Stimulated activated memory B cell treated with anti-CD40 and anti-IgM and Interleukin-4, amounts not matched to agents 10 μg/mL and 1 μg/mL and 100 μg/mL, for 72 hours (primary cell): ENCODE measurements at regions not wholly inside any gene's neighbourhood (a gene's known extent, or its start where the extent isn't known, plus 50 kb on each side); places are given as distances from the start of the nearest gene placed in this dataset.
"Not testable (repeated sequence)": the region's sequence is repeated elsewhere in the genome, so short reads cannot be mapped to it uniquely, and the experiment has no call there.

ENCODE experiments used
- ATAC-seq: fragments of 150-1000 bp; cut with Tn5 transposase; 2 replicates; pipeline ENCODE4 v1.10.0; 2021
- H3K27ac Mint-ChIP-seq: one replicate; pipeline ENCODE4 v1.8.0; 2022; ENCODE audit warnings: mild to moderate bottlenecking, mixed read lengths
- H3K27me3 Mint-ChIP-seq: one replicate; pipeline ENCODE4 v1.8.0; 2022; ENCODE audit warnings: mixed read lengths
- H3K36me3 Mint-ChIP-seq: one replicate; pipeline ENCODE4 v1.8.0; 2022; ENCODE audit warnings: mixed read lengths
- H3K4me1 Mint-ChIP-seq: one replicate; pipeline ENCODE4 v1.8.0; 2022; ENCODE audit warnings: mixed read lengths
- H3K4me3 Mint-ChIP-seq: one replicate; pipeline ENCODE4 v1.8.0; 2022; ENCODE audit warnings: mild to moderate bottlenecking, moderate library complexity, mixed read lengths
- H3K9me3 Mint-ChIP-seq: one replicate; pipeline ENCODE4 v1.8.0; 2022; ENCODE audit warnings: mixed read lengths

DNA sequence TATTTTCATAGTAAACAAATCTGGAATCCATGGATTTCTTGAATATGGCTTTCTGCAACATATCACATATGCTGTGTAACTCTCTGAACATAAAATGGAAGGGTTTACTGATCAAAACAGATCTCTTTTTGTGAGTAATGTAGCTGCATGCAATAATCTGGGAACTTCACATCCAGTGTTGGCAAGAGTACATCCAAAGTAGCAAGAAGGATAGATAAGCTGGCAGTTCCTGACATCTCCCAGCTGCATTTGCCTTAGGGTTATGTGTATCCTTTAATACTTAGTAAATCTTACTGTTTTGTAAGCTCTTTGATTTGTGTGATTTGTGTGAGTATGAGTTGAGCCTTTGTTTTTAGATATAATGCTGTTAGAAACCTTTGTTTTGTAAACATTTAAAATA lies 280.4 kb upstream of the CNTN5 start:
- no peaks in the 10 kb centered on the region for H3K9me3 Mint-ChIP-seq
- no peaks in the 10 kb centered on the region for H3K36me3 Mint-ChIP-seq
- no peaks in the 10 kb centered on the region for H3K27me3 Mint-ChIP-seq
- ATAC-seq: no peak
- no peak overlapping the region for H3K27ac Mint-ChIP-seq
- no peaks in the 10 kb centered on the region for H3K4me1 Mint-ChIP-seq
- H3K4me3 Mint-ChIP-seq: no peak overlapping the region

DNA sequence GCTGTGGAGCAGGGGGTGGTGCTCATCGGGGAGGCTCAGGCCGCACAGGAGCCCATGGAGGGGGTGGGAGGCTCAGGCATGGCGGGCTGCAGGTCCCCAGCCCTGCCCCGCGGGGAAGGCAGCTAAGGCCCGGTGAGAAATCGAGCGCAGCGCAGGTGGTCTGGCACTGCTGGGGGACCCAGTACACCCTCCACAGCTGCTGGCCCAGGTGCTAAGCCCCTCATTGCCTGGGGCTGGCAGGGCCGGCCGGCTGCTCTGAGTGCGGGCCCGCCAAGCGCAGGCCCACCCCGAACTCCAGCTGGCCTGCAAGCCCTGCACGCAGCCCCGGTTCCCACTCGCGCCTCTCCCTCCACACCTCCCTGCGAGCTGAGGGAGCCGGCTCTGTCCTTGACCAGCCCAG lies 257.3 kb upstream of the CNTN5 start:
- not testable (repeated sequence) for H3K4me3 Mint-ChIP-seq, H3K27me3 Mint-ChIP-seq, H3K9me3 Mint-ChIP-seq

DNA sequence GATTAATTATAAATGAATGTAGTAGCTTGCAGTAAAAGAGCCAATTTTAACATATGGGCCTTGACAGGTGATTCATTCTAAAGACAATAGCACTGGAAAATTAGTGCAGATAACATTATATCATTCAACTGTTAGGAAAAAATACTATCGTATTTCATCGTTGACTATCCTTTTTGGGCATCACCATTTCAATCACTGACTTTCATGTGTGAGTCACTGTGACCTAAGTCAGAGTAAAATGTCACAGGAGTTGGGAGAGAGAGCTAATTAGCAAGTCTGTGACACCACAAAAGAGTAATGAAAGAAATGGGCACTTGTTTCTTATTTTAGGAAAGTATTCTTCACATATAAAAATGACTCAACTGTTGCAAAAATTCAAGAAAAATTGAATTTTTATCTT lies 253.8 kb upstream of the CNTN5 start:
- H3K27me3 Mint-ChIP-seq: no peaks in the 10 kb centered on the region
- no peak for ATAC-seq
- H3K36me3 Mint-ChIP-seq: no peaks in the 10 kb centered on the region
- no peaks in the 10 kb centered on the region for H3K4me1 Mint-ChIP-seq
- no peak overlapping the region for H3K27ac Mint-ChIP-seq
- H3K4me3 Mint-ChIP-seq: no peak overlapping the region
- peaks cover 10% of the 10 kb centered on the region for H3K9me3 Mint-ChIP-seq

More for the DNA sequence above, 257.3 kb upstream of the CNTN5 start:
- not testable (repeated sequence) for ATAC-seq, H3K36me3 Mint-ChIP-seq, H3K4me1 Mint-ChIP-seq, H3K27ac Mint-ChIP-seq

DNA sequence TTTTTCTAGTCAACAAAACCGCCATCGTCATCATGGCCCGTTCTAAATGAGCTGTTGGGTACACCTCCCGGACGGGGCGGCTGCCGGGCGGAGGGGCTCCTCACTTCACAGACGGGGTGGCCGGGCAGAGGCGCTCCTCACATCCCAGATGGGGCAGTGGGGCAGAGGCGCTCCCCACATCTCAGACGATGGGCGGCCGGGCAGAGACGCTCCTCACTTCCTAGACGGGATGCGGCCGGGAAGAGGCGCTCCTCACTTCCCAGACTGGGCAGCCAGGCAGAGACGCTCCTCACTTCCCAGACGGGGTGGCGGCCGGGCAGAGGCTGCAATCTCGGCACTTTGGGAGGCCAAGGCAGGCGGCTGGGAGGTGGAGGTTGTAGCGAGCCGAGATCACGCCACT lies 250.7 kb upstream of the CNTN5 start:
- not testable (repeated sequence) for H3K27ac Mint-ChIP-seq, H3K27me3 Mint-ChIP-seq, ATAC-seq, H3K4me1 Mint-ChIP-seq, H3K36me3 Mint-ChIP-seq, H3K4me3 Mint-ChIP-seq
- peaks cover 13% of the 10 kb centered on the region for H3K9me3 Mint-ChIP-seq

DNA sequence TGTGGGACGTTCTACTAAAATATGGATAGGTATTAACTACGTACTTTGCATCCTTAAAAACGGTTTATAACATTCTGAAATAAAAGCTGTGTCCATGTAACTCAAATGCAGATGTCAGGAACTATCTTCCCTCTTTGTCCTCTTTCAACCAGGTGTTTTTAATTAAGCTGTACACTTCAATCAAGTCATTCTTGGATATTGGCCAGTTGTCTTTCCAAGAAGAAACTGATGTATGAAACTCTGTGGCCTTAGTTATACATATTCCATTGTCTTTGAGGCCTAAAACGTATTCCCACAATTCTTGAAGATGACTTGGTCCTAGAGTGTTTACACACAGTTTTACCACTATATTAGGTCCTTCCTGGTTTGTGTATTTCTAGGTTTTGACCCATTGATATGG lies 249.0 kb upstream of the CNTN5 start:
- H3K27me3 Mint-ChIP-seq: no peaks in the 10 kb centered on the region
- H3K4me1 Mint-ChIP-seq: no peaks in the 10 kb centered on the region
- H3K27ac Mint-ChIP-seq: no peak overlapping the region
- H3K9me3 Mint-ChIP-seq: peaks cover 13% of the 10 kb centered on the region
- ATAC-seq: no peak
- H3K36me3 Mint-ChIP-seq: no peaks in the 10 kb centered on the region
- no peak overlapping the region for H3K4me3 Mint-ChIP-seq

DNA sequence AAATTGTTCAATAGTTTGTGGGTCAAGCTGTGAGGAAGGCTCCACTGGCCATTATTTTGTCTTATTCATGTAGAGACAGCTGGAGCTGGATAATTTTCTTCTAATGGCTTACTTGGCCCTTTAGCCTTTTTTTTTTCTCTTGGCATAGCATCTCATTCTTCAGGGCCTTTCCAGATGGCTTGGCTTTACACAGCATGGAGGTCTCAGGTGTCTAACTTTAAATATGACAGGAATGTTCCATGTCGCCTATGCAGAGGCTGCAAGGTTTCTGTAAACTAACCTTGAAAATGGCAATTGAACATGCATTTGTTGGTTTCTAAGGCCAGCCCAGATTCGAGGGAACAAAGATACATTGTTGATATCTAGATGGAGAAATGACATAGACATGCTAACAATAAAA lies 247.9 kb upstream of the CNTN5 start:
- H3K9me3 Mint-ChIP-seq: peaks cover 11% of the 10 kb centered on the region
- H3K36me3 Mint-ChIP-seq: no peaks in the 10 kb centered on the region
- ATAC-seq: no peak
- no peaks in the 10 kb centered on the region for H3K27me3 Mint-ChIP-seq
- H3K4me3 Mint-ChIP-seq: no peak overlapping the region
- no peak overlapping the region for H3K27ac Mint-ChIP-seq
- no peaks in the 10 kb centered on the region for H3K4me1 Mint-ChIP-seq

DNA sequence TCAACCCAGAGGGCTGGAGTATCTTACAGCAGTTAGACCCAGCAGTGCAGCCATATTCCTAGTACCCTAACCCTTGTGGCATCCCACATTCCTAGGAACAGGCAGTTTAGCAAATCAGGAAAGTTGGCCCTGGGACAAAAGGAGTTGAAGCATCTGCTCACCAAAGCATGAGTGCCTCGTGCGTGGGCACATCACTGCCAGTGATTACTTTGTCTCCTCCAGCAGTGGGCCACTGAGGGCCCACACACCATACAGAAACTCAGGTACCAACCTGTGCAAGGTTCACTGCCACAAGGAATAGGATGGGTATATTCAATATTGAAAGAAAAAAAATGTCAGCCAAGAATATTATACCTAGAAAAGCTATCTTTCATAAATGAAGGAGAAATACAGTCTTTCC lies 227.5 kb upstream of the CNTN5 start:
- Mint-ChIP-seq H3K4me1 (no peaks in the 10 kb centered on the region), H3K27ac (no peak overlapping the region), H3K9me3 (peaks cover 8% of the 10 kb centered on the region), H3K36me3 (no peaks in the 10 kb centered on the region), H3K27me3 (no peaks in the 10 kb centered on the region), H3K4me3 (no peak overlapping the region)
- no peak for ATAC-seq

DNA sequence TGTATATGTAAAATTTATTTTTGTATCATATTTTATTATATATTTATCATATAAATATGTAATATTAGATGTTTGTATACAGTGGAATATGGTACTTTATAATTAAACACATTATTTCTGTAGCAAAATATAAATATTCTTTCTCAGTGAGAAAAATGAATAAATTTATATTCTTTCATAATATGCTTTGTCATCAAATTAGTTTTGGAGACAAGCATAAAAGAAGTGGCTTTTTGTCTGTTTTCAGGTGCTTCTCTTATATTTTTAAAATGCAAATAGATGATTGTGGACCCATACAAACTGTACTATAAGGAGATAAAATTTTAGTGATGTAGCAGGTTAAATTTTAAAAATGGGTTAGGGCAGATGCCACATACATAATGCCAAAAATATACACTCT lies 222.4 kb upstream of the CNTN5 start:
- Mint-ChIP-seq H3K27me3 (no peaks in the 10 kb centered on the region), H3K4me3 (no peak overlapping the region), H3K9me3 (peaks cover 6% of the 10 kb centered on the region), H3K4me1 (no peaks in the 10 kb centered on the region), H3K27ac (no peak overlapping the region), H3K36me3 (no peaks in the 10 kb centered on the region)
- no peak for ATAC-seq

GRCh38 chr11:98800696-98801095 lies 220.1 kb upstream of the CNTN5 start:
- Mint-ChIP-seq H3K4me1 (no peaks in the 10 kb centered on the region), H3K9me3 (peaks cover 2% of the 10 kb centered on the region), H3K4me3 (no peak overlapping the region), H3K36me3 (no peaks in the 10 kb centered on the region), H3K27ac (no peak overlapping the region), H3K27me3 (no peaks in the 10 kb centered on the region)
- no peak for ATAC-seq

GRCh38 chr11:98828986-98829708 lies 191.6 kb upstream of the CNTN5 start:
- H3K4me3 Mint-ChIP-seq: no peak overlapping the region
- ATAC-seq: no peak
- no peaks in the 10 kb centered on the region for H3K4me1 Mint-ChIP-seq
- H3K27ac Mint-ChIP-seq: no peak overlapping the region
- H3K36me3 Mint-ChIP-seq: no peaks in the 10 kb centered on the region
- no peaks in the 10 kb centered on the region for H3K27me3 Mint-ChIP-seq
- H3K9me3 Mint-ChIP-seq: peaks cover 6% of the 10 kb centered on the region

- Mint-ChIP-seq H3K4me1 (no peaks in the 10 kb centered on the region), H3K27ac (no peak overlapping the region), H3K27me3 (no peaks in the 10 kb centered on the region), H3K36me3 (no peaks in the 10 kb centered on the region), H3K9me3 (peaks cover 10% of the 10 kb centered on the region), H3K4me3 (no peak overlapping the region)
- ATAC-seq: no peak
These were observed 190.8 kb upstream of the CNTN5 start for GRCh38 chr11:98829971-98830370.

DNA sequence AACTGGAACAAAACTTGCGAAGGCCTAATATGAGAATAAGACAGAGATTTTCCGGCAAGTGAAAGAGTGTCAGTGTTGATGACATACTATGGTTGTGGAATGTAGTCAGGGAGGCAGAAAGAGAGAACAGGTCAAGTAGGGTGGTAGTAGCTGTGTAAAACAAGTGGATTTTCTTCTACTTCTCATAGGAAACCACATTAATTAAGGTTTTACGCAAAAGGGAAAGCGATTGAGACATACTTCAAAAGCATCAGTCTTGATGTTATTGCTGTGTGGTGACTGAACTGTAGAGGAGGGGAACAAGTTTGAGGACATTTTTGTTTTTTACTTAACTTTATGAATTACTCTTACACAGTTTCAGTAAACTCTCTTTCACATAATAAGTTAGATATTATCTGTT lies 186.0 kb upstream of the CNTN5 start:
- Mint-ChIP-seq H3K4me3 (no peak overlapping the region), H3K27me3 (no peaks in the 10 kb centered on the region), H3K27ac (no peak overlapping the region), H3K9me3 (peaks cover 10% of the 10 kb centered on the region), H3K36me3 (no peaks in the 10 kb centered on the region), H3K4me1 (no peaks in the 10 kb centered on the region)
- no peak for ATAC-seq

GRCh38 chr11:98835335-98835734 lies 185.4 kb upstream of the CNTN5 start:
- Mint-ChIP-seq H3K27me3 (no peaks in the 10 kb centered on the region), H3K9me3 (peaks cover 10% of the 10 kb centered on the region)

DNA sequence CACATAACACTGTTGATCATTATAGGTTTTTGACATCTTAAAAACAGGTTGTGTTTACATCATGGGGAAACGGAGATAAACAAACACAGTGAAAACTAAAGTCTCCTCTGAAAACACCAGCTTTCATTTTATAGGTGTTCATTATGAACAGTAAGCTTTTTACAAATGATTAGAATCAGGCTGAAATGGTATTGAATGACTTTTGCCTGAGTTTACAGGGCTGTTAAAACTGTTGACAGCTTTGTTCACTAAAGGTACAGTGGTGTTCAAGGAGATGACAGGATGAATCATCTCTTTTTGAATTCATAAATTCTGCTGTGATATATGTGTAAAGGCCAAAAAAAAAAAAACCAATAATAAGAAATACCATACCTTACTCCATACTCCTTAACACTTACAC lies 184.6 kb upstream of the CNTN5 start:
- H3K4me1 Mint-ChIP-seq: no peaks in the 10 kb centered on the region
- H3K9me3 Mint-ChIP-seq: peaks cover 10% of the 10 kb centered on the region
- no peak overlapping the region for H3K27ac Mint-ChIP-seq
- no peak overlapping the region for H3K4me3 Mint-ChIP-seq
- no peaks in the 10 kb centered on the region for H3K27me3 Mint-ChIP-seq
- H3K36me3 Mint-ChIP-seq: no peaks in the 10 kb centered on the region
- ATAC-seq: no peak

More at GRCh38 chr11:98835335-98835734, 185.4 kb upstream of the CNTN5 start:
- no peak for ATAC-seq
- H3K4me1 Mint-ChIP-seq: no peaks in the 10 kb centered on the region
- no peak overlapping the region for H3K27ac Mint-ChIP-seq
- no peaks in the 10 kb centered on the region for H3K36me3 Mint-ChIP-seq
- H3K4me3 Mint-ChIP-seq: no peak overlapping the region

DNA sequence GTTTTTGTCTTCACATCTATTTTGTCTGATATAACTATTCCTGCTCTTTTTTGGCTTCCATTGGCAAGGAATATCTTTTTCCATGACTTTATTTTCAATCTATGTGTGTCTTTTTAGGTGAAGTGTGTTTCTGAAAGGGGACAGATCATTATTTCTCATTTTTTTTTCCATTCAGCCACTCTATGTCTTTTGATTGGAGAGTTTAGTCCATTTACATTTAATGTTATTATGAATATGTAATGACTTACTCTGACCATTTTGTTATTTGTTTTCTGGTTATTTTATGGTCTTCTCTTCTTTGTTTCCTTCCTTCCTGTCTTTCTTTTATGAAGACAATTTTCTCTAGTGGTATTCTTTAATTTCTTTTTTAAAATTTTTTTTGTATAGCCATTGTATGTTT lies 178.6 kb upstream of the CNTN5 start:
- peaks cover 14% of the 10 kb centered on the region for H3K9me3 Mint-ChIP-seq
- H3K27ac Mint-ChIP-seq: no peak overlapping the region
- H3K27me3 Mint-ChIP-seq: no peaks in the 10 kb centered on the region
- no peak for ATAC-seq
- H3K36me3 Mint-ChIP-seq: no peaks in the 10 kb centered on the region
- no peaks in the 10 kb centered on the region for H3K4me1 Mint-ChIP-seq
- H3K4me3 Mint-ChIP-seq: no peak overlapping the region

- Mint-ChIP-seq H3K36me3 (no peaks in the 10 kb centered on the region), H3K4me3 (no peak overlapping the region), H3K4me1 (no peaks in the 10 kb centered on the region), H3K27ac (no peak overlapping the region), H3K9me3 (no peaks in the 10 kb centered on the region), H3K27me3 (no peaks in the 10 kb centered on the region)
- no peak for ATAC-seq
These were observed 158.6 kb upstream of the CNTN5 start for GRCh38 chr11:98862169-98862568.

- no peaks in the 10 kb centered on the region for H3K4me1 Mint-ChIP-seq
- ATAC-seq: no peak
These were observed 149.1 kb upstream of the CNTN5 start for GRCh38 chr11:98871690-98872089.

More at GRCh38 chr11:98871690-98872089, 149.1 kb upstream of the CNTN5 start:
- Mint-ChIP-seq H3K27ac (no peak overlapping the region), H3K36me3 (no peaks in the 10 kb centered on the region), H3K27me3 (no peaks in the 10 kb centered on the region), H3K9me3 (no peaks in the 10 kb centered on the region), H3K4me3 (no peak overlapping the region)
